Neural progenitor cell (in vitro differentiated cells): ENCODE measurements at regions not wholly inside any gene's neighbourhood (a gene's known extent, or its start where the extent isn't known, plus 50 kb on each side); places are given as distances from the start of the nearest gene placed in this dataset.

ENCODE experiments used
- DNase-seq: peaks from one replicate; pipeline ENCODE4 v3.0.0-alpha.2; 2016; ENCODE audit warnings: low spot score
- H2AFZ ChIP-seq: fragments of 200-600 bp; sonication (generic); replicated peaks from 2 replicates; pipeline ENCODE4 v1.6.1; 2016; ENCODE audit warnings: antibody characterized with exemption
- H3F3A ChIP-seq: fragments of 200-600 bp; sonication (generic); 2 replicates; pipeline ENCODE4 v1.6.1; 2016; ENCODE audit warnings: antibody characterized with exemption, low read depth
- H3K27ac ChIP-seq: fragments of 200-600 bp; sonication (generic); 2 replicates; pipeline ENCODE4 v1.5.1; 2016; ENCODE audit warnings: mild to moderate bottlenecking
- H3K27me3 ChIP-seq: fragments of 200-600 bp; sonication (generic); 2 replicates; pipeline ENCODE4 v1.6.1; 2016; ENCODE audit warnings: mild to moderate bottlenecking, moderate library complexity
- H3K36me3 ChIP-seq: fragments of 200-600 bp; sonication (generic); 2 replicates; pipeline ENCODE4 v1.5.1; 2016
- H3K4me1 ChIP-seq: fragments of 200-600 bp; sonication (generic); 2 replicates; pipeline ENCODE4 v1.6.1; 2016; ENCODE audit warnings: mixed run types
- H3K4me2 ChIP-seq: fragments of 200-600 bp; sonication (generic); 2 replicates; pipeline ENCODE4 v1.6.1; 2016
- H3K4me3 ChIP-seq: fragments of 200-600 bp; sonication (generic); 2 replicates; pipeline ENCODE4 v1.5.1; 2016
- H3K79me2 ChIP-seq: fragments of 200-600 bp; sonication (generic); 2 replicates; pipeline ENCODE4 v1.6.1; 2016; ENCODE audit warnings: low read depth
- H3K9ac ChIP-seq: fragments of 200-600 bp; sonication (generic); 2 replicates; pipeline ENCODE4 v1.6.1; 2016
- H3K9me3 ChIP-seq: fragments of 200-600 bp; sonication (generic); 2 replicates; pipeline ENCODE4 v1.5.1; 2016; ENCODE audit warnings: low read depth
- H4K20me1 ChIP-seq: fragments of 200-600 bp; sonication (generic); 2 replicates; pipeline ENCODE4 v1.6.1; 2016; ENCODE audit warnings: low read depth
- H3K27ac Mint-ChIP-seq: 3 replicates; pipeline ENCODE4 v1.8.0; 2021; ENCODE audit warnings: mixed read lengths
- H3K27me3 Mint-ChIP-seq: 2 replicates; pipeline ENCODE4 v1.8.0; 2022; ENCODE audit warnings: low read depth, mild to moderate bottlenecking, inconsistent platforms, moderate library complexity, mixed read lengths; ENCODE audit not compliant: insufficient read depth
- H3K36me3 Mint-ChIP-seq: 3 replicates; pipeline ENCODE4 v1.8.0; 2021; ENCODE audit warnings: mixed read lengths
- H3K4me1 Mint-ChIP-seq: 3 replicates; pipeline ENCODE4 v1.8.0; 2021; ENCODE audit warnings: mixed read lengths
- H3K4me3 Mint-ChIP-seq: 3 replicates; pipeline ENCODE4 v1.8.0; 2021; ENCODE audit warnings: mild to moderate bottlenecking, moderate library complexity, mixed read lengths
- H3K9me3 Mint-ChIP-seq: 3 replicates; pipeline ENCODE4 v1.8.0; 2020; ENCODE audit warnings: mixed read lengths
- EZH2 ChIP-seq: fragments of 200-600 bp; sonication (generic); IDR thresholded peaks from 2 replicates; pipeline ENCODE4 v1.6.1; 2017; ENCODE audit warnings: antibody characterized with exemption, mild to moderate bottlenecking, moderate library complexity
- EZH2phosphoT487 ChIP-seq: fragments of 200-600 bp; sonication (generic); IDR thresholded peaks from 2 replicates; pipeline ENCODE4 v1.6.1; 2017; ENCODE audit warnings: antibody characterized with exemption
- TF ChIP-seq, protein P1 (sequence below): fragments of 200-600 bp; sonication (generic); IDR thresholded peaks from 2 replicates; pipeline ENCODE4 v1.5.1; 2017; ENCODE audit warnings: antibody characterized with exemption, mild to moderate bottlenecking

DNA sequence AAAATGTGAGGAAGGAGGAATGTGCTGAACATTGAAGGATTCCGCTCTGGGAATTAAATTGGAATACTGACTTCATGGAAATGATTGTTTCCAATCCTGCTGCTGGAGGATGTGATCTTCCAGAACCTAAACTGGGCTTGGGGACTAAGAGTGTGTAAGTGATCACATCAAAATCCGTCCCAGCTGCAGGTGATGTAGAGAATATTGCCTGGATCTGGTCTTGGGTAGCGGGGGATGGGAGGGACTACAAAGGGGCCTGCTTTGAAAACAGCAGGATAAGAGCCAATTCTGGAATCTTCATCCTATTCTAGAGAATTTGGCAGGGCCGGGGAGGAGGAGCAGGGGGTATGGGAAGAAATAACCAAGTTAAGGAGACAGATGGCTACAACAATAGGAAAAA is 552.2 kb upstream of the FZD8 start:
- Mint-ChIP-seq H3K4me1 (peaks cover 4% of the 10 kb centered on the region), H3K9me3 (peaks cover 43% of the 10 kb centered on the region), H3K27me3 (peaks cover 3% of the 10 kb centered on the region), H3K36me3 (peaks cover 2% of the 10 kb centered on the region), H3K27ac (no peak overlapping the region), H3K4me3 (no peak overlapping the region)
- H3K27me3 ChIP-seq = peaks cover 4% of the 10 kb centered on the region
- H3K4me3 ChIP-seq = no peak overlapping the region
- no peak overlapping the region for H3K9ac ChIP-seq
- no peaks in the 10 kb centered on the region for H3K79me2 ChIP-seq
- no peak for DNase-seq
- H3K4me2 ChIP-seq = peak overlapping the region; percentile 8
- no peaks in the 10 kb centered on the region for H3F3A ChIP-seq
- H3K4me1 ChIP-seq = no peaks in the 10 kb centered on the region
- H2AFZ ChIP-seq = no peak overlapping the region
- no peak overlapping the region for H3K27ac ChIP-seq
- H3K9me3 ChIP-seq = no peaks in the 10 kb centered on the region
- TF ChIP-seq, protein P1, sequence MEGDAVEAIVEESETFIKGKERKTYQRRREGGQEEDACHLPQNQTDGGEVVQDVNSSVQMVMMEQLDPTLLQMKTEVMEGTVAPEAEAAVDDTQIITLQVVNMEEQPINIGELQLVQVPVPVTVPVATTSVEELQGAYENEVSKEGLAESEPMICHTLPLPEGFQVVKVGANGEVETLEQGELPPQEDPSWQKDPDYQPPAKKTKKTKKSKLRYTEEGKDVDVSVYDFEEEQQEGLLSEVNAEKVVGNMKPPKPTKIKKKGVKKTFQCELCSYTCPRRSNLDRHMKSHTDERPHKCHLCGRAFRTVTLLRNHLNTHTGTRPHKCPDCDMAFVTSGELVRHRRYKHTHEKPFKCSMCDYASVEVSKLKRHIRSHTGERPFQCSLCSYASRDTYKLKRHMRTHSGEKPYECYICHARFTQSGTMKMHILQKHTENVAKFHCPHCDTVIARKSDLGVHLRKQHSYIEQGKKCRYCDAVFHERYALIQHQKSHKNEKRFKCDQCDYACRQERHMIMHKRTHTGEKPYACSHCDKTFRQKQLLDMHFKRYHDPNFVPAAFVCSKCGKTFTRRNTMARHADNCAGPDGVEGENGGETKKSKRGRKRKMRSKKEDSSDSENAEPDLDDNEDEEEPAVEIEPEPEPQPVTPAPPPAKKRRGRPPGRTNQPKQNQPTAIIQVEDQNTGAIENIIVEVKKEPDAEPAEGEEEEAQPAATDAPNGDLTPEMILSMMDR = no peak
- no peak for TF ChIP-seq EZH2phosphoT487
- TF ChIP-seq EZH2 = no peak
- H4K20me1 ChIP-seq = no peaks in the 10 kb centered on the region
- no peaks in the 10 kb centered on the region for H3K36me3 ChIP-seq

DNA sequence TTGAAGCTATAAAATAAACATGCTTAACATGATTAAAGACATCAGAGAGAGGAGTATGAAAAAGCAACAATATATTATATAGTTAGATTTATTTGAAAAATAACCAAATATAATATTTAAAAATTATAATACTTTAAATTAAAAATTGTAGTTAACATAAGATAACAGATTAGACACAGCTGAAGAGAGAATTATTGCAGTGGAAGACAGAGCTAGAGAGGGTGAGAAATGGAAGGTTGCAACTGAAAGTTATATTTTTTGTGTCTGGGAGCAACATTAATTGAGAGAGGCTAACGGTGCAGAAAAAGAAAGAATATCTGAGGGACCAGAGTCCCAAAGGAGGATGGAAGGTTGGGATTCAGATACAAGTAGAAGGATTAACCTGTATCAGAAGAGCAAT is 548.9 kb upstream of the FZD8 start:
- Histone ChIP-seq H2AFZ (no peak overlapping the region), H4K20me1 (no peaks in the 10 kb centered on the region), H3K9me3 (no peaks in the 10 kb centered on the region), H3K4me1 (peaks cover 15% of the 10 kb centered on the region), H3K4me2 (no peak overlapping the region), H3F3A (peaks cover 8% of the 10 kb centered on the region), H3K27ac (no peak overlapping the region), H3K27me3 (peaks cover 15% of the 10 kb centered on the region), H3K9ac (no peak overlapping the region), H3K4me3 (no peak overlapping the region), H3K79me2 (no peaks in the 10 kb centered on the region), H3K36me3 (no peaks in the 10 kb centered on the region)
- TF ChIP-seq EZH2 (no peak), EZH2phosphoT487 (no peak)
- TF ChIP-seq, protein P1 = no peak
- DNase-seq = no peak
- H3K9me3 Mint-ChIP-seq = peaks cover 28% of the 10 kb centered on the region
- H3K4me3 Mint-ChIP-seq = no peak overlapping the region
- H3K36me3 Mint-ChIP-seq = peaks cover 2% of the 10 kb centered on the region
- peaks cover 17% of the 10 kb centered on the region for H3K4me1 Mint-ChIP-seq
- H3K27me3 Mint-ChIP-seq = peaks cover 4% of the 10 kb centered on the region
- no peak overlapping the region for H3K27ac Mint-ChIP-seq

DNA sequence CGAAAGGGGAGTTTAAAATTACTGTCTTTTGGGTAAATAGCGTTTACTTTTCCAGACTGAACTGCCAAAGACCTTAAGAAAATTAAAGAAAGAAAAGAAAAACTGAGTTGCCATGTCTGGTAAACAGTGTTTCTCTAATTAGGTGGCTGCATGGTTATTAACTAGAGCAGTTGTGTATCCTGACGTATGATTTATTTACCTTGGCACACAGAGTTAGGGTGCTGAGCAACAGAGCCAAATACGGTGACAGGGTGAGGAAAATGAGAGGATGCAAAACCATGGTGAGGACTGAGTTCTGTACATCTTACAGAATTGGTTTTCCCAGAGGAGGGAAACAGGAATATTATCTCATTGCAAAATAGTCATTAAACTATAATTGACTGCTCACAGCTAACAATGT is 546.4 kb upstream of the FZD8 start:
- Histone ChIP-seq H4K20me1 (no peaks in the 10 kb centered on the region), H3K27me3 (peaks cover 16% of the 10 kb centered on the region), H3K27ac (no peak overlapping the region), H3K9ac (no peak overlapping the region), H3K4me3 (no peak overlapping the region), H3K79me2 (no peaks in the 10 kb centered on the region), H3F3A (peaks cover 8% of the 10 kb centered on the region), H3K4me2 (peak overlapping the region; percentile 12), H2AFZ (peak overlapping the region; percentile 84), H3K36me3 (no peaks in the 10 kb centered on the region), H3K9me3 (no peaks in the 10 kb centered on the region), H3K4me1 (peaks cover 15% of the 10 kb centered on the region)
- H3K9me3 Mint-ChIP-seq = peaks cover 30% of the 10 kb centered on the region
- no peak for TF ChIP-seq EZH2phosphoT487
- TF ChIP-seq, protein P1 = no peak
- TF ChIP-seq EZH2 = no peak
- DNase-seq = no peak
- H3K27me3 Mint-ChIP-seq = peaks cover 4% of the 10 kb centered on the region
- H3K27ac Mint-ChIP-seq = no peak overlapping the region
- H3K36me3 Mint-ChIP-seq = peaks cover 2% of the 10 kb centered on the region
- H3K4me1 Mint-ChIP-seq = peaks cover 18% of the 10 kb centered on the region
- H3K4me3 Mint-ChIP-seq = no peak overlapping the region

DNA sequence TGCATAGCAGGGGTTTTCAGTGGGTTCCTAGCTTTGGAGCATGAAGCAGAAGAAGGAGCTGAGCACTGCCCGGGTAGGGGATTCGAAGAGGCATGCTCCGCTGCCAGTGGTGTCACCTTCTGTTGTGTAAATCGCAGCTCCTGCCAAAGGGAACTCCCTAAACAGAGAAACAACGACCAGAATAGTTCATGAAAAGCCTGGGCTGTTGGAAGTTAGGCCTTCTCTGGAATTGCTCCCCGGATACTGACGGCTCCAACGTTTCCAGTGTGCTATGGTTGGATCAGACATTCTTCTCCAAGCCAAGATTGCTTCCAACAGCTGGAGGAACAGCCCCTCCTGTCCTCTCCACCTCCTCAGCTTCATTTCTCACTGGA is 546.0 kb upstream of the FZD8 start:
- peak overlapping the region; percentile 12 for H3K4me2 ChIP-seq
- Mint-ChIP-seq H3K27ac (no peak overlapping the region), H3K4me3 (no peak overlapping the region)

More for the DNA sequence above, 546.0 kb upstream of the FZD8 start:
- DNase-seq = peak; percentile 34
- no peak overlapping the region for H3K9ac ChIP-seq
- H3K36me3 ChIP-seq = no peaks in the 10 kb centered on the region
- Mint-ChIP-seq H3K27me3 (peaks cover 4% of the 10 kb centered on the region), H3K36me3 (peaks cover 2% of the 10 kb centered on the region), H3K9me3 (peaks cover 27% of the 10 kb centered on the region), H3K4me1 (peaks cover 18% of the 10 kb centered on the region)
- no peaks in the 10 kb centered on the region for H4K20me1 ChIP-seq
- no peak overlapping the region for H3K27ac ChIP-seq
- peaks cover 8% of the 10 kb centered on the region for H3F3A ChIP-seq
- peaks cover 15% of the 10 kb centered on the region for H3K4me1 ChIP-seq
- TF ChIP-seq EZH2phosphoT487 = no peak
- TF ChIP-seq, protein P1 = no peak
- no peak for TF ChIP-seq EZH2
- H3K27me3 ChIP-seq = peaks cover 16% of the 10 kb centered on the region
- no peaks in the 10 kb centered on the region for H3K79me2 ChIP-seq
- no peaks in the 10 kb centered on the region for H3K9me3 ChIP-seq
- peak overlapping the region; percentile 84 for H2AFZ ChIP-seq
- H3K4me3 ChIP-seq = no peak overlapping the region
